ENCODE measurements at regions not wholly inside any gene's neighbourhood (a gene's known extent, or its start where the extent isn't known, plus 50 kb on each side); places are given as distances from the start of the nearest gene placed in this dataset.

GRCh38 chr2:187075671-187076070, 226.7 kb upstream of the ZSWIM2 start:
- H3K27ac ChIP-seq, result peak overlapping the region in 2 of 4 donors; percentile 24 to 62
- H3K4me1 ChIP-seq, result no peaks in the 10 kb centered on the region
- no peaks in the 10 kb centered on the region for H3K27me3 ChIP-seq
- 80 to 81% methylated on average over 4 of the region's 4 CpGs for WGBS, 2 donors
- no peak for TF ChIP-seq CTCF (IDR thresholded peaks at IDR 0.05)
- TF ChIP-seq EP300 (IDR thresholded peaks at IDR 0.05), result no peak
- H3K36me3 ChIP-seq, result no peaks in the 10 kb centered on the region
- H3K9me3 ChIP-seq, result no peaks in the 10 kb centered on the region
- no peak overlapping the region for H3K4me3 ChIP-seq
- DNase-seq (no peak), ATAC-seq (ENCODE audit: low FRiP score in 2 of 2) (no peak)

DNA sequence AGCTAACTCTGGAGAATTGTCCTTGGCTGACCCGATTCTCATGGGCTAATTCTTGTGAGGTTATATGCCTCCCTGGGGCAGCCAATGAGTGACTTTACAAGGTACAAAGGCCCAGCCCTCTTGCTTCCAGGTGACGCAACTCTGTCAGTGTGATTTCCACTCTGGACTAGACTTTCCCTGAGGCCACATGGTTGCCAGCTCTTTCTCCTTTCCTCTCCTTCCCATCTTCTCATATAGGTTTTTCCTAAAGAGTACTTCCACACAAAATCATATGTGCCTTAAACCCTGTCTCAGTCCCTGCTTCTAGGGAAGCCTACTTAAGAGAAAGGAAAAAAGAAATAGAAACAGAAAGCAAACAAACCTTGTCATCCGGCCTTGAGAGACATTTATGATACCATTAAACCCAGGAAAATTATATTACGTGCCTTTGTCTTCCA, 226.2 kb upstream of the ZSWIM2 start:
- DNase-seq (no peak), ATAC-seq (ENCODE audit: low FRiP score in 2 of 2) (no peak)
- Histone ChIP-seq H3K4me1 (no peaks in the 10 kb centered on the region), H3K27me3 (no peaks in the 10 kb centered on the region), H3K27ac (peak overlapping the region in 2 of 4 donors; percentile 24 to 62), H3K36me3 (no peaks in the 10 kb centered on the region), H3K9me3 (no peaks in the 10 kb centered on the region), H3K4me3 (no peak overlapping the region)
- TF ChIP-seq EP300 (IDR thresholded peaks at IDR 0.05) (no peak), POLR2AphosphoS5 (IDR thresholded peaks at IDR 0.05) (no peak), CTCF (IDR thresholded peaks at IDR 0.05) (no peak), POLR2A (IDR thresholded peaks at IDR 0.05) (no peak)
- WGBS, 2 donors, result 68 to 69% methylated on average over 4 of the region's 4 CpGs

GRCh38 chr2:187058198-187058597, 209.2 kb upstream of the ZSWIM2 start:
- H3K27me3 ChIP-seq, result no peaks in the 10 kb centered on the region
- H3K36me3 ChIP-seq, result no peaks in the 10 kb centered on the region
- TF ChIP-seq POLR2AphosphoS5 (IDR thresholded peaks at IDR 0.05) (no peak), CTCF (IDR thresholded peaks at IDR 0.05) (no peak), EP300 (IDR thresholded peaks at IDR 0.05) (no peak), POLR2A (IDR thresholded peaks at IDR 0.05) (no peak)
- ATAC-seq (ENCODE audit: low FRiP score in 2 of 2), result no peak
- no peaks in the 10 kb centered on the region for H3K9me3 ChIP-seq
- DNase-seq, result no peak
- no peaks in the 10 kb centered on the region for H3K4me1 ChIP-seq
- H3K27ac ChIP-seq, result no peak overlapping the region
- H3K4me3 ChIP-seq, result no peak overlapping the region

- ATAC-seq (ENCODE audit: low FRiP score in 2 of 2) (no peak), DNase-seq (no peak)
- Histone ChIP-seq H3K4me3 (no peak overlapping the region), H3K27me3 (no peaks in the 10 kb centered on the region), H3K9me3 (no peaks in the 10 kb centered on the region), H3K4me1 (no peaks in the 10 kb centered on the region), H3K27ac (no peak overlapping the region), H3K36me3 (no peaks in the 10 kb centered on the region)
- TF ChIP-seq EP300 (IDR thresholded peaks at IDR 0.05) (no peak), CTCF (IDR thresholded peaks at IDR 0.05) (no peak), POLR2A (IDR thresholded peaks at IDR 0.05) (no peak), POLR2AphosphoS5 (IDR thresholded peaks at IDR 0.05) (no peak)
- WGBS, 2 donors, result 80 to 93% methylated on average over 1 of the region's 1 CpG
Measured at GRCh38 chr2:187057466-187057865, 208.5 kb upstream of the ZSWIM2 start.

DNA sequence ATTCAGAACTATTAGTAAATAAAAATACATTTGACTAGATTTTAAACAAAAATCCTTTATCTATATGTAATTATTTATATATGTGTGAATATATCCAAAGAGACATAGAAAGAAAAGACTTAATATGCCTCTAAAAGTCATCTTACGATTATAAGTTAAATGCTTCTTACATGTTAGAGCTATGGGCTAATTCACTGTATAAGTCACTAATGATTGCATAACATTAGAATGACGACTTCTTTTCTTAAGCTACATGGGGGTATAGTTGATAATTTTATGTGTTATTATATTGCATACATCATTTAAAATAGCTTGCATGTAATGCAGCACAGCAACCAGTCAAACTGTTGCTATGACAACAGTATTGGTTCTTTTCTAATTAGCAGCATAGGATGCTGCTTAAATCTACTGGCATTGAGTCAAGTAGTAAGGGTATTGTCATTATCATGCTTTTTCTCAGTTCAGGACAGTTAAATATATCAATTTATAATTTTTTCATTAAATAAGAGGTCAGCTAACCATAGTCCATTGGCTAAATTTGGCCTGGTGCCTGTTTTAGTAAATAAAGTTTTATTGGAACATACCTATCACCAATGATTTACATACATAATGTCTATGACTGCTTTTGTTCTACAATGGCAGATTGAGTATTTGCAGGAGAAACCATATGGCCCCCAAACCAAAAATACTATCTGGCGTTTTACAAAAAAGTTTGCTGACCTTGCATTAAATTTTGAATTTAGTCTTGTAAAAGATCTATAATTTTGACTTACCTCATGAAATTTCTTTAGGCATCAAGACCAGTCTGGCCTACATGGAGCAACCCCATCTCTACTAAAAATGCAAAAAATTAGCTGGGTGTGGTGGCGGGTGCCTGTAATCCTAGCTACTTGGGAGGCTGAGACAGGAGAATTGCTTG, 207.7 kb upstream of the ZSWIM2 start:
- ATAC-seq (ENCODE audit: low FRiP score in 2 of 2) (no peak), DNase-seq (no peak)
- Histone ChIP-seq H3K27me3 (no peaks in the 10 kb centered on the region), H3K27ac (no peak overlapping the region), H3K4me3 (no peak overlapping the region), H3K36me3 (no peaks in the 10 kb centered on the region), H3K9me3 (no peaks in the 10 kb centered on the region), H3K4me1 (no peaks in the 10 kb centered on the region)
- 88 to 91% methylated on average over 4 of the region's 4 CpGs for WGBS, 2 donors
- TF ChIP-seq EP300 (IDR thresholded peaks at IDR 0.05), result no peak
- no peak for TF ChIP-seq POLR2AphosphoS5 (IDR thresholded peaks at IDR 0.05)

Measured in upper lobe of left lung (tissue), 6 donors.